GM19043 (cell line): ENCODE measurements at regions not wholly inside any gene's neighbourhood (a gene's known extent, or its start where the extent isn't known, plus 50 kb on each side); places are given as distances from the start of the nearest gene placed in this dataset.
"Not testable (repeated sequence)": the region's sequence is repeated elsewhere in the genome, so short reads cannot be mapped to it uniquely, and the experiment has no call there.

Experiments used
- ATAC-seq: cut with Tn5 transposase; IDR thresholded peaks from one replicate; pipeline ENCODE4 v1.9.1; 2021; ENCODE audit warnings: low read depth; ENCODE audit not compliant: unreplicated experiment

- no peak for ATAC-seq
These were observed 172.4 kb upstream of the RTL1 start for GRCh38 chr14:101075801-101076413.

GRCh38 chr14:101076451-101077198 lies 173.1 kb upstream of the RTL1 start:
- no peak for ATAC-seq

GRCh38 chr14:101077481-101078074 lies 174.1 kb upstream of the RTL1 start:
- ATAC-seq = no peak

GRCh38 chr14:101078170-101078891 lies 174.8 kb upstream of the RTL1 start:
- ATAC-seq = no peak

- no peak for ATAC-seq
These were observed 175.3 kb upstream of the RTL1 start for GRCh38 chr14:101078892-101079221.

- ATAC-seq = no peak
These were observed 177.5 kb upstream of the RTL1 start for GRCh38 chr14:101080922-101081593.

- ATAC-seq = no peak
These were observed 178.5 kb upstream of the RTL1 start for GRCh38 chr14:101082036-101082435.

- no peak for ATAC-seq
These were observed 179.2 kb upstream of the RTL1 start for GRCh38 chr14:101082436-101083384.

- ATAC-seq = no peak
These were observed 180.3 kb upstream of the RTL1 start for GRCh38 chr14:101083564-101084435.

- no peak for ATAC-seq
These were observed 180.9 kb upstream of the RTL1 start for GRCh38 chr14:101084436-101084826.

- no peak for ATAC-seq
These were observed 183.4 kb upstream of the RTL1 start for GRCh38 chr14:101086926-101087325.

- ATAC-seq = no peak
These were observed 184.3 kb upstream of the RTL1 start for GRCh38 chr14:101087614-101088394.

- no peak for ATAC-seq
These were observed 184.8 kb upstream of the RTL1 start for GRCh38 chr14:101088395-101088667.

- ATAC-seq = no peak
These were observed 185.2 kb upstream of the RTL1 start for GRCh38 chr14:101088714-101089113.

- not testable (repeated sequence) for ATAC-seq
These were observed 187.0 kb upstream of the RTL1 start for GRCh38 chr14:101090478-101090877.

- ATAC-seq = no peak
These were observed 187.5 kb upstream of the RTL1 start for GRCh38 chr14:101090976-101091375.

GRCh38 chr14:101094916-101095315 lies 191.4 kb upstream of the RTL1 start:
- not testable (repeated sequence) for ATAC-seq

- no peak for ATAC-seq
These were observed 193.0 kb upstream of the RTL1 start for GRCh38 chr14:101096551-101096950.
